Left lung (tissue), 4 donors: ENCODE measurements at regions not wholly inside any gene's neighbourhood (a gene's known extent, or its start where the extent isn't known, plus 50 kb on each side); places are given as distances from the start of the nearest gene placed in this dataset.

Experiments
- ATAC-seq: fragments of 200-7000 bp; cut with Tn5 transposase; one replicate; pipeline ENCODE4 v1.9.1; 2020; ENCODE audit warnings: moderate library complexity
- DNase-seq, 4 donors: peaks; one replicate each; pipeline ENCODE4 v3.0.0-alpha.2; 2013 to 2020
- H3K27ac ChIP-seq, 2 donors: fragments of 200-600 bp; sonication (generic) in 1 of 2; one replicate each; pipeline versions ENCODE4 v1.5.0 to v1.8.0; 2020 to 2021
- H3K27me3 ChIP-seq, 2 donors: fragments of 200-600 bp; sonication (generic) in 1 of 2; one replicate each; pipeline versions ENCODE4 v1.5.0 to v1.8.0; 2020 to 2021
- H3K36me3 ChIP-seq, 2 donors: fragments of 200-600 bp; sonication (generic) in 1 of 2; one replicate each; pipeline versions ENCODE4 v1.5.0 to v1.8.0; 2020 to 2021
- H3K4me1 ChIP-seq, 2 donors: fragments of 200-600 bp; one replicate each; pipeline ENCODE4 v1.8.0; 2021
- H3K4me3 ChIP-seq, 2 donors: fragments of 200-600 bp; sonication (generic) in 1 of 2; one replicate each; pipeline versions ENCODE4 v1.5.0 to v1.8.0; 2020 to 2021; ENCODE audit warnings: mild to moderate bottlenecking in 1 of 2
- H3K9me3 ChIP-seq, 2 donors: fragments of 200-600 bp; sonication (generic) in 1 of 2; one replicate each; pipeline versions ENCODE4 v1.5.0 to v1.8.0; 2020 to 2021
- CTCF ChIP-seq, 2 donors: fragments of 200-600 bp; sonication (generic) in 1 of 2; IDR thresholded peaks; one replicate each; pipeline versions ENCODE4 v1.5.0 to v1.8.0; 2021; ENCODE audit warnings: antibody characterized with exemption in 2 of 2
- intact Hi-C, 2 donors: fragments of 100-400 bp; cut with DNase I; formaldehyde crosslinking; loops; one replicate each; pipeline versions ENCODE4 v1.11.2 to v1.14.2; 2022
- donor health status: DM: no; HTN: yes; CAD: no.
- donor health status: DM: no; HTN: no; CAD: no.

GRCh38 chr5:122715095-122715494 lies 59.8 kb upstream of the SNX2 start:
- no peaks in the 10 kb centered on the region for H3K36me3 ChIP-seq
- intact Hi-C loops, result no loop called here

GRCh38 chr5:122718611-122719010 lies 56.3 kb upstream of the SNX2 start:
- Histone ChIP-seq H3K36me3 (no peaks in the 10 kb centered on the region), H3K4me3 (no peak overlapping the region), H3K27me3 (no peaks in the 10 kb centered on the region), H3K9me3 (no peaks in the 10 kb centered on the region), H3K4me1 (no peaks in the 10 kb centered on the region), H3K27ac (no peak overlapping the region)
- no peak for DNase-seq
- no peak for ATAC-seq
- TF ChIP-seq CTCF (IDR thresholded peaks at IDR 0.05), result no peak
- intact Hi-C loops, result no loop called here

More at GRCh38 chr5:122715095-122715494, 59.8 kb upstream of the SNX2 start:
- H3K4me1 ChIP-seq, result no peaks in the 10 kb centered on the region
- no peaks in the 10 kb centered on the region for H3K27me3 ChIP-seq
- H3K9me3 ChIP-seq, result no peaks in the 10 kb centered on the region
- no peak for DNase-seq
- no peak overlapping the region for H3K27ac ChIP-seq
- ATAC-seq, result no peak
- no peak overlapping the region for H3K4me3 ChIP-seq
- TF ChIP-seq CTCF (IDR thresholded peaks at IDR 0.05), result no peak

- Histone ChIP-seq H3K4me1 (no peaks in the 10 kb centered on the region), H3K4me3 (no peak overlapping the region), H3K36me3 (no peaks in the 10 kb centered on the region), H3K27ac (no peak overlapping the region), H3K9me3 (no peaks in the 10 kb centered on the region), H3K27me3 (no peaks in the 10 kb centered on the region)
- intact Hi-C loops, result no loop called here
- no peak for DNase-seq
- TF ChIP-seq CTCF (IDR thresholded peaks at IDR 0.05), result no peak
- no peak for ATAC-seq
These were observed 54.7 kb upstream of the SNX2 start for GRCh38 chr5:122719991-122720746.

- no peaks in the 10 kb centered on the region for H3K27me3 ChIP-seq
- no peak for DNase-seq
- intact Hi-C loops, result no loop called here
- H3K4me1 ChIP-seq, result no peaks in the 10 kb centered on the region
- TF ChIP-seq CTCF (IDR thresholded peaks at IDR 0.05), result no peak
- no peak overlapping the region for H3K27ac ChIP-seq
- ATAC-seq, result no peak
- H3K4me3 ChIP-seq, result no peak overlapping the region
- H3K36me3 ChIP-seq, result no peaks in the 10 kb centered on the region
- no peaks in the 10 kb centered on the region for H3K9me3 ChIP-seq
These were observed 53.8 kb upstream of the SNX2 start for GRCh38 chr5:122721127-122721526.

GRCh38 chr5:122722341-122722740 lies 52.5 kb upstream of the SNX2 start:
- Histone ChIP-seq H3K27me3 (no peaks in the 10 kb centered on the region), H3K4me1 (no peaks in the 10 kb centered on the region), H3K4me3 (no peak overlapping the region), H3K9me3 (no peaks in the 10 kb centered on the region), H3K36me3 (no peaks in the 10 kb centered on the region), H3K27ac (no peak overlapping the region)
- intact Hi-C loops, result no loop called here
- TF ChIP-seq CTCF (IDR thresholded peaks at IDR 0.05), result no peak
- ATAC-seq, result no peak
- DNase-seq, result no peak
